ENCODE measurements at regions not wholly inside any gene's neighbourhood (a gene's known extent, or its start where the extent isn't known, plus 50 kb on each side); places are given as distances from the start of the nearest gene placed in this dataset.

DNA sequence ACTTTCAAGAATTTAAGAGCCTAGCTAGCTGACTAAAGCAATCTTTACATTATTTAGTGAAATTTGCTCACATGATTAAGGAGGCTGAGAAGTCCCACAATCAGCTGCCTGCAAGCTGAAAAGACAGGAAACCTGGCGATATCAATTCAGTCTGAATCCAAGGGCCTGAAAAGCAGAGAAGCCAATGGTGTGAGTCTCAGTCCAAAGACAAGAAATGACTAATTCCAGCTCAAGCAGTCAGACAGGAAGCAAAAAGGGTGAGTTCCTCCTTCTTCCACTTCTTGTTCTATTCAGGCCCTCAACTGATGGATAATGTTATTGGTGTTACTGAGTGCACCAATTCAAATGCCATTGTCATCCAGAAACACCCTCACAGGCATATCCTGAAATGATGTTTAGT is 1231.6 kb upstream of the CELF2 start:
- TF ChIP-seq CTCF (IDR thresholded peaks at IDR 0.05; ENCODE audit: low read depth, low read length, poor library complexity, severe bottlenecking) = no peak
- no peak for TF ChIP-seq EZH2phosphoT487 (IDR thresholded peaks at IDR 0.05; ENCODE audit: borderline replicate concordance, low read length)

All from DOHH2 (cell line).